Subcutaneous abdominal adipose tissue (tissue), 5 donors: ENCODE measurements at regions not wholly inside any gene's neighbourhood (a gene's known extent, or its start where the extent isn't known, plus 50 kb on each side); places are given as distances from the start of the nearest gene placed in this dataset.

Source experiments
- H3K27ac ChIP-seq: one replicate; pipeline ENCODE4 v1.7.0; 2013; ENCODE audit warnings: low read depth, mild to moderate bottlenecking, inconsistent platforms, low read length, moderate library complexity
- H3K27me3 ChIP-seq, 5 donors: one replicate each; pipeline ENCODE4 v1.7.0; 2013; ENCODE audit warnings: low read length in 5 of 5, inconsistent platforms in 1 of 5; ENCODE audit not compliant: control insufficient read depth in 5 of 5, insufficient read depth in 4 of 5
- H3K36me3 ChIP-seq, 5 donors: one replicate each; pipeline ENCODE4 v1.7.0; 2013; ENCODE audit warnings: low read length in 5 of 5; ENCODE audit not compliant: control insufficient read depth in 5 of 5, insufficient read depth in 5 of 5
- H3K4me1 ChIP-seq, 5 donors: one replicate each; pipeline ENCODE4 v1.7.0; 2013; ENCODE audit warnings: low read length in 5 of 5, mild to moderate bottlenecking in 3 of 5, moderate library complexity in 1 of 5; ENCODE audit not compliant: control insufficient read depth in 5 of 5, insufficient read depth in 5 of 5
- H3K4me3 ChIP-seq, 5 donors: one replicate each; pipeline ENCODE4 v1.7.0; 2013; ENCODE audit warnings: low read length in 5 of 5, low read depth in 1 of 5
- H3K9ac ChIP-seq, 5 donors: one replicate each; pipeline ENCODE4 v1.7.0; 2013; ENCODE audit warnings: low read length in 5 of 5, mild to moderate bottlenecking in 4 of 5, moderate library complexity in 3 of 5
- H3K9me3 ChIP-seq, 5 donors: one replicate each; pipeline ENCODE4 v1.7.0; 2013; ENCODE audit warnings: low read length in 5 of 5; ENCODE audit not compliant: control insufficient read depth in 5 of 5
- donor health status: healthy.
- donor health status: healthy.
- donor health status: healthy.
- donor health status: healthy.
- donor health status: healthy.

DNA sequence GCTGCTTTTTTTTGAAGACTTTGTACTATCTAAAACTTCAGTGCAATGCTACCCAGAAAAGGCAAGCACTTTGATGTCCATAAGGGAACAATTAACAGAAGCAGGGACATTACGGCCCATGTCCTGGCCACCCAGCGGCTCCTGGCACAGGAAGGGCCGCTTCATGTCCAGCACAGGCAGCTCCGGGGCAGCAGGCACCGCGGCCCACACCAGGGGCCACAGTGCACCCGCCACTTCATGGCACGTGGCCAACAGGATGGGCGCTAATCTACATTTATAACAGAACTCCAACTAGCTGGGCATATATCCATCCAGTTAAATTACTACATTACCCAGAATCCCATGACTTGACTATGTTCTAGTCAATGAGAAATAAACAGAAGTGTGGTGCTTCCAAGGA is 198.2 kb upstream of the ID4 start:
- no peak overlapping the region for H3K4me3 ChIP-seq
- H3K4me1 ChIP-seq: no peaks in the 10 kb centered on the region
- H3K9ac ChIP-seq: no peak overlapping the region
- no peak overlapping the region for H3K27ac ChIP-seq
- H3K36me3 ChIP-seq: no peaks in the 10 kb centered on the region
- peaks cover 0 to 4% (median 0%) of the 10 kb centered on the region in 5 donors for H3K9me3 ChIP-seq
- H3K27me3 ChIP-seq: no peaks in the 10 kb centered on the region

DNA sequence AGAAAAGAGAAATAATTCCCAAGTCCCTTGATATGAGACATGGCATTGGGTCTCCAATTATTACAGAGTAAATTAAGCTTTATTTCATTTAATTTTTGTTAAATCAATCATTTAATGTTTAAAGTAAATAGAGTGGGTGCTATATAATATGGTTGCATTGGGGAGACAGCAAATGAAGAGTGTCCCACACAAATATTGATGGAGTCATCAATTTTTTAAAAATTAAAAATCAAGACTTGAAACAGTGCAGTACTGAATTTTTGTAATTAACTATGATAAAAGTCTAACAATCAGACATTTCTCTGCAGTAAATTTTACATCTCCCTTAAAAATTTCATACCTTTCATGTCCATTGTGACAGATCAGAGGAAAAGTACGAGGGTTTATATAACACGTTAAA is 193.9 kb upstream of the ID4 start:
- no peaks in the 10 kb centered on the region for H3K4me1 ChIP-seq
- H3K9me3 ChIP-seq: peaks cover 0 to 4% (median 0%) of the 10 kb centered on the region in 5 donors
- H3K27ac ChIP-seq: no peak overlapping the region
- no peak overlapping the region for H3K4me3 ChIP-seq
- H3K27me3 ChIP-seq: no peaks in the 10 kb centered on the region
- H3K36me3 ChIP-seq: no peaks in the 10 kb centered on the region
- H3K9ac ChIP-seq: no peak overlapping the region

DNA sequence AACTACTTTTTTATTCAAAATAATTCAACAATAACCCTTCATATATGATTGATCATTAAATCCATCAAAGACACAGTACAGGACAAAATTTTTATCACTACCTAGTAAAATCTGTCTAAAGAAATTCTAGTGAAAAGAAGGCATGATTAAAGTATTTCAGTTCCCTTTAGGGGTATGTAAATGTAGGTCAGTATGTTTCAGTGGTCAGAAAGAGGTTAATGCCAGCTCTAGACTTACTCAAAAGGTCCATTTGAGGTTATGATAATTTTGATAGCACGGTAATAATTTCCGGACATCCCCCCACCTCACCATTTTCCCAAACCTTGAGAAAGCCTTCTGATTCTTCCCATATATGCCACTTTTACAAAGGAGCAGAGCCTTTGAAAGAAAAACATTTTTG is 193.5 kb upstream of the ID4 start:
- no peaks in the 10 kb centered on the region for H3K9me3 ChIP-seq
- H3K4me3 ChIP-seq: no peak overlapping the region
- H3K27me3 ChIP-seq: no peaks in the 10 kb centered on the region
- no peak overlapping the region for H3K9ac ChIP-seq
- H3K27ac ChIP-seq: no peak overlapping the region
- no peaks in the 10 kb centered on the region for H3K4me1 ChIP-seq
- no peaks in the 10 kb centered on the region for H3K36me3 ChIP-seq

DNA sequence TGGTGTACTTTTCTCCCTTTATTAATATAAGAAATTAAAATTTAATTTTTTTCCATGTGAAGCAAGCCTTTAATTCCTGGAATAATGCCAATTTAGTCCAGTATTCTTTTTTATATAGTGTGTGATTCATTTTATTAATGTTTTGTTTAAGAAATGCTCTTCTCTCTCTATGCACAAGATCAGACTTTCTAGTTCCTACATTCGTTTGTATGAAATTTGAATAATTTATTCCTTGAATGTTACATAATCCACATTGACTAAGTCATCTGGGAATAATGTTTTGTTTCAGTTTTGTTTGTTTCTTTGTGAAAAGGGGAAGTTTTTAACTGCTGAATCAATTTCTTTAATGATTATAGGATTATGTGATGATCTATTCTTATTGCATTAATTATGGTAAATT is 181.4 kb upstream of the ID4 start:
- peak overlapping the region in 2 of 5 donors; percentile 13 to 45 for H3K4me3 ChIP-seq
- H3K27me3 ChIP-seq: no peaks in the 10 kb centered on the region
- H3K4me1 ChIP-seq: peaks cover 0 to 4% (median 0%) of the 10 kb centered on the region in 5 donors
- H3K9ac ChIP-seq: no peak overlapping the region
- H3K9me3 ChIP-seq: no peaks in the 10 kb centered on the region
- H3K36me3 ChIP-seq: no peaks in the 10 kb centered on the region
- no peak overlapping the region for H3K27ac ChIP-seq

DNA sequence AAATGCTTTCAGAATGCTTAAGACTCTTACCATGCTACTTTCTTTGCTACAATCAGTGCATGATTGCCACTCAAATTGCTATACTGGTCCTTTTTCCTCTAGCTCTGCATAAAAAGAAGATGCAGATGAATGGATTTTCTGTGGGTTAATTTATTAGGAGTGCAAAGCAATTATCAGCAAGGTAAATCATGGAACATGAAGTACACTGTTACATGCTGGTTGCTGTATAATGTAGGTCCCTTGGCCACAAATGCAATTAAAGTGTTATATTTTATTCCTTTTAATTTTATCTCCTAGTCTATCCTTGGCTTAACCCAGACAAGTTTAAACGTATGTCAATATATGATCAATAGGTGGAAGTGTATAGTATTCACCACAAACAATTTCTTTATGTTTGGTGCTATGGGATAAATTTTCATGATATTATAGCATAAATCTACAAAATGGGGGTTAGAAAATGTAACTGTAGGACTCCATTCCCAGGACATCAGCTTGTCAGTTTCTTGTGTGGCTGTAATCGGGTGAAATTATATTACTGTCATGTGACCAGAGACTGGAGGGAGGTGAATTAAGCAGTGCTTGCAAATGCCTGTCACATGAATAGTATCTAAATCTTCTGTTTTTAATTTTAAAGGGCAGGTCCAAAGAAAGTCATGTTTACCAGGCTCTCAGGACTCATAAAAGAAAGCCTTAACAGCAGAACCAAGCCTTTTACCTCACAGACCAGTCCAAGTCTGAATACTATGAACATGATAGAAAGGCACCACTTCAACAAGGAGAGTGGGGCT is 176.9 kb upstream of the ID4 start:
- H3K36me3 ChIP-seq: no peaks in the 10 kb centered on the region
- peaks cover 0 to 10% (median 2%) of the 10 kb centered on the region in 5 donors for H3K4me1 ChIP-seq
- H3K27me3 ChIP-seq: no peaks in the 10 kb centered on the region
- H3K27ac ChIP-seq: no peak overlapping the region
- no peaks in the 10 kb centered on the region for H3K9me3 ChIP-seq
- no peak overlapping the region for H3K4me3 ChIP-seq
- H3K9ac ChIP-seq: no peak overlapping the region

DNA sequence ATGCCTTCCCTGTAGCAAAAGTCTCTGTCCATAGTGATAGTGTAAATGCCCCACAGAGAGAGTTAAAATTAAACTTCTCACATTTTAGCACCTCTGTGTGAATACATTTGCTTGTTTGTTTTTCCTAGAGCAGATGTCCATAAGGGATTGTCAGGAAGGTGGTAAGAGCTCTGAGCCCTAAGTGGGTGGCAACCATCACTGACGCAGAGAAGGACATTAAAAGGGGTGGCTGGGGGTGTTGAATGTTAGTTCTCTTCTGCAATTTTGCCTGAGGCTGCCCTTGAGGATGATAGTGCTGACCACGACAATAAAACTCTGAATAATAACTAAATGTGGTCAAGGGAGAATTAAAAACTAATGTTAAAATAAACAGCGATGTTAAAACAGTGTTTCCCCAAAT is 174.3 kb upstream of the ID4 start:
- no peaks in the 10 kb centered on the region for H3K9me3 ChIP-seq
- H3K4me3 ChIP-seq: no peak overlapping the region
- no peaks in the 10 kb centered on the region for H3K27me3 ChIP-seq
- H3K9ac ChIP-seq: no peak overlapping the region
- no peaks in the 10 kb centered on the region for H3K36me3 ChIP-seq
- H3K4me1 ChIP-seq: peaks cover 0 to 16% (median 4%) of the 10 kb centered on the region in 5 donors
- no peak overlapping the region for H3K27ac ChIP-seq

DNA sequence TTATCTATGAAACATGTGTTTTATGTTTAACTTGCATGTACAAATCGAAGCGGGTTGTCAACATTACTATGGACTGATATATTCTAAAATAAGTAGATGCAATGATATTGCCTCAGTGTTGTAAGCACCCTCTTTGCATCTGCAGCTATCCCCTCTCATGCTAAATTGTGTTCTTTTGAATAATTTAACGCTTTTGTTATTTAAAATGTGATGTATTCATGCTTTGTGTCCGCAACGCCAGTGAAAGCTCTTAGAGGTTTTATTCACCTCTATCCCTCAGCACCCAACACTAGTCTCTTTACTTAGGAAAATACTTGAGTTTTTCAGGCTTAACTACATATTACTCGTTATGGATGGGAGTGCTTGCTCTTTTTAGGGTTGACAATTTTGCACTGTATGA is 173.7 kb upstream of the ID4 start:
- Histone ChIP-seq H3K9me3 (no peaks in the 10 kb centered on the region), H3K4me3 (no peak overlapping the region), H3K9ac (no peak overlapping the region), H3K27me3 (no peaks in the 10 kb centered on the region), H3K4me1 (peaks cover 0 to 16% (median 4%) of the 10 kb centered on the region in 5 donors), H3K27ac (no peak overlapping the region), H3K36me3 (no peaks in the 10 kb centered on the region)

DNA sequence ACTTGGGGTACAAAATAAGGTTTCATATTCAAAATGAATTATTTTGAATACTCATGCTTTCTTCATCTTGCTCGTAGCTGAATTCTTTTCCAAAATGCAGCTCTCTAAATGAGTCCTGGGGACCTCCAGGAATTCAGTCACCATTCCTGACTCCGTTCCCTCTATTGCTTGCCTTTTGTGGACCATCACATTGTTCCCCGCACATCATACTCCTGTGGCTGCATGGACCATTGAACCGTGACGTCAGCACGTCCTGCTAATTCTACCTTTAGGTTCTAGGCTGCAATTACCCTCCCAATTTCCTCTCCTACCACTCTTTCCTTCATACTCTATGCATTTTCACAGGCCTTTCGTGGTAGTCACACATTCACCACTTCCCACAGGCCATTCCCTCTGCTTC is 173.1 kb upstream of the ID4 start:
- Histone ChIP-seq H3K4me3 (no peak overlapping the region), H3K27ac (no peak overlapping the region), H3K9ac (no peak overlapping the region), H3K36me3 (no peaks in the 10 kb centered on the region), H3K4me1 (peaks cover 0 to 16% (median 6%) of the 10 kb centered on the region in 5 donors), H3K9me3 (no peaks in the 10 kb centered on the region), H3K27me3 (no peaks in the 10 kb centered on the region)

DNA sequence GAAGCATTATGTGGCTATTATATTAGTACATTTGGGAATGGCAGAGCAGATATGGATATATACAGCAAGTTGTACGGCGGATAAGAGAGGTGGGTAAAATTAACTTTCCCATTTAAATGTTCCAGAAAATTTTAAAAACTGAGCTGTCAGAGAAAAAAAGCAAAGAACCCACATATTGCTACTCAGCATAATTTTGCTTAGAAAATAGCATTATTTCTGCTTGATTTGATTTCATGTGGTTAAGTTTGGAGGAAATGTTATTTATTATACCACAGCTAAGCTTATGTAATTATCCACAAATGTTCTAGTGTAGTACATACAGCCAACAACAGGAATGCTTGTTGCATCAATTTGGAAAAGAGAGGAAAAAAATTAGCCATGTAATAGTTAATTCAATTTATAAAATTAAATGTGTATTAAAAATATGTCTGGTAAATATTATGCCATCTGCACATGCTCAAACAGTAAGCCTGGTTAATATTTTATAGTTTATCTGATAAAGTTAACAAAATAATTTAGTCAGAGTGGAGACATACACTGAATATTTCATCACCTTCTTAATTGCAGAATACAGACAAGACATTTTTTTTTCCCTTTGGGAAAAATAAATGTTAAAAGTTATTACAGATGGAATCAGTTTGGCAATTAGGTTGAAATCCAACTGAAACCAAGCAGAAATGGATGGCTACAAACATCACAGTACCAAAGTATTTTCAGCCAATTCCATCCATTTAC is 172.1 kb upstream of the ID4 start:
- no peak overlapping the region for H3K27ac ChIP-seq
- peaks cover 4 to 16% (median 12%) of the 10 kb centered on the region in 5 donors for H3K4me1 ChIP-seq
- H3K36me3 ChIP-seq: no peaks in the 10 kb centered on the region
- H3K9ac ChIP-seq: no peak overlapping the region
- no peaks in the 10 kb centered on the region for H3K9me3 ChIP-seq
- H3K4me3 ChIP-seq: no peak overlapping the region
- H3K27me3 ChIP-seq: no peaks in the 10 kb centered on the region

DNA sequence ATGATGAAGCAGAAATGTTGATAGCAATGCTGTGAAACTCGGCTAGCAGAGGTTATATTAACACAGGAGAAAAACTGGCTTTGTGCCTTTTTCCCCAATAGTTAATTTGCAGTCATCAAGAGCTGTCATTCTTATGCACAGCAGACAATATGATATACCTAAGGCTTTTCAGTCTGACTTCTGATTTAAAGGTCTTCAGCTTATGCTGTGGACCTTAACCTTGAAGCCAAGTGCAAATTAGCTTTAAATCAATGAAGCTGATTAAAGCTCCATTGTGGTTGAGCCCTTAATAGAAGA is 171.6 kb upstream of the ID4 start:
- Histone ChIP-seq H3K4me1 (peaks cover 4 to 16% (median 12%) of the 10 kb centered on the region in 5 donors), H3K27ac (no peak overlapping the region), H3K27me3 (no peaks in the 10 kb centered on the region), H3K36me3 (no peaks in the 10 kb centered on the region), H3K4me3 (no peak overlapping the region), H3K9ac (no peak overlapping the region), H3K9me3 (no peaks in the 10 kb centered on the region)
